ENCODE measurements at regions not wholly inside any gene's neighbourhood (a gene's known extent, or its start where the extent isn't known, plus 50 kb on each side); places are given as distances from the start of the nearest gene placed in this dataset.

- CTCF ChIA-PET = no interaction called here
- no peak for FAIRE-seq
- dilution Hi-C loops (cut with MboI; ENCODE audit: extremely low pct_ligation_motif_present, low sequenced_read_pairs) = no loop called here
Observed at GRCh38 chr4:57443787-57444186, 333.6 kb upstream of the IGFBP7 start.

More at GRCh38 chr4:57443787-57444186, 333.6 kb upstream of the IGFBP7 start:
- POLR2A ChIA-PET = no interaction called here
- BruUV-seq (replicated peaks) = no TSS peak
- H3K27ac ChIP-seq (ENCODE audit: insufficient read depth, low read depth, low read length) = no peak overlapping the region
- no peaks in the 10 kb centered on the region for H3K9me1 ChIP-seq (replicated peaks; ENCODE audit: control insufficient read depth, extremely low read depth, insufficient read depth, low read length)
- intact Hi-C loops (cut with micrococcal nuclease) = no loop called here
- no peak overlapping the region for H3K4me3 ChIP-seq (replicated peaks in 1 of 3; ENCODE audit: insufficient read depth in 1 of 3, low read depth in 1 of 3, low read length in 3 of 3)
- no peak overlapping the region for H3K9ac ChIP-seq (replicated peaks; ENCODE audit: extremely low read depth, insufficient read depth, low read length)
- H3K79me2 ChIP-seq (ENCODE audit: control insufficient read depth, insufficient read depth, low read length) = no peaks in the 10 kb centered on the region
- H3K4me2 ChIP-seq (ENCODE audit: insufficient read depth, low read length) = no peak overlapping the region
- H3K36me3 ChIP-seq (ENCODE audit: control insufficient read depth in 2 of 2, extremely low read depth in 1 of 2, insufficient read depth in 2 of 2, low read length in 2 of 2) = no peaks in the 10 kb centered on the region
- H2AFZ ChIP-seq (ENCODE audit: low read depth, low read length) = no peak overlapping the region
- H3K4me1 ChIP-seq (ENCODE audit: control insufficient read depth, extremely low read depth, insufficient read depth, low read length) = no peaks in the 10 kb centered on the region
- TF ChIP-seq, protein P1, sequence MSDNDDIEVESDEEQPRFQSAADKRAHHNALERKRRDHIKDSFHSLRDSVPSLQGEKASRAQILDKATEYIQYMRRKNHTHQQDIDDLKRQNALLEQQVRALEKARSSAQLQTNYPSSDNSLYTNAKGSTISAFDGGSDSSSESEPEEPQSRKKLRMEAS (IDR thresholded peaks at IDR 0.05; ENCODE audit: insufficient read depth, insufficient read length) = no peak
- TF ChIP-seq MYC (IDR thresholded peaks at IDR 0.05; ENCODE audit: low read depth, low read length) (no peak), CTCF (IDR thresholded peaks at IDR 0.05; ENCODE audit: extremely low read depth in 1 of 2, insufficient read depth in 1 of 2, low read depth in 1 of 2, low read length in 2 of 2) (no peak), JUN (IDR thresholded peaks at IDR 0.05; ENCODE audit: borderline replicate concordance, insufficient read depth, insufficient read length, low read depth) (no peak), EZH2 (IDR thresholded peaks at IDR 0.05; ENCODE audit: borderline replicate concordance, low read depth, low read length, severe bottlenecking) (no peak), POLR2AphosphoS5 (IDR thresholded peaks at IDR 0.05; ENCODE audit: insufficient read depth, low read depth, low read length) (no peak), GATA2 (IDR thresholded peaks at IDR 0.05; ENCODE audit: insufficient read depth, insufficient read length, low read depth, low read length) (no peak), POLR2A (IDR thresholded peaks at IDR 0.05; ENCODE audit: low read depth, low read length) (no peak), FOS (IDR thresholded peaks at IDR 0.05; ENCODE audit: borderline replicate concordance, insufficient read depth, low read length) (no peak)
- H4K20me1 ChIP-seq (replicated peaks; ENCODE audit: control insufficient read depth, extremely low read depth, insufficient read depth, low read length) = no peaks in the 10 kb centered on the region
- H3K27me3 ChIP-seq (ENCODE audit: control insufficient read depth in 2 of 2, insufficient read depth in 2 of 2, low read length in 2 of 2) = no peaks in the 10 kb centered on the region
- no peaks in the 10 kb centered on the region for H3K9me3 ChIP-seq (replicated peaks; ENCODE audit: control insufficient read depth, insufficient read depth, low read length)
- DNase-seq (ENCODE audit: low read depth, low spot score) = no peak

Measured in endothelial cell of umbilical vein (primary cell).